Suppressor macrophage treated with lipopolysaccharide for 1 hour (primary cell): ENCODE measurements at regions not wholly inside any gene's neighbourhood (a gene's known extent, or its start where the extent isn't known, plus 50 kb on each side); places are given as distances from the start of the nearest gene placed in this dataset.
A peak's percentile ranks its signal among the peaks of the same experiment; 100 is the strongest.

ENCODE experiments used
- DNase-seq, 3 donors: peaks; one replicate each; pipeline ENCODE4 v3.0.0-alpha.2; 2020 to 2022

- DNase-seq = no peak
These were observed 499.6 kb downstream of the PPARGC1A start for GRCh38 chr4:23390246-23390645.

DNA sequence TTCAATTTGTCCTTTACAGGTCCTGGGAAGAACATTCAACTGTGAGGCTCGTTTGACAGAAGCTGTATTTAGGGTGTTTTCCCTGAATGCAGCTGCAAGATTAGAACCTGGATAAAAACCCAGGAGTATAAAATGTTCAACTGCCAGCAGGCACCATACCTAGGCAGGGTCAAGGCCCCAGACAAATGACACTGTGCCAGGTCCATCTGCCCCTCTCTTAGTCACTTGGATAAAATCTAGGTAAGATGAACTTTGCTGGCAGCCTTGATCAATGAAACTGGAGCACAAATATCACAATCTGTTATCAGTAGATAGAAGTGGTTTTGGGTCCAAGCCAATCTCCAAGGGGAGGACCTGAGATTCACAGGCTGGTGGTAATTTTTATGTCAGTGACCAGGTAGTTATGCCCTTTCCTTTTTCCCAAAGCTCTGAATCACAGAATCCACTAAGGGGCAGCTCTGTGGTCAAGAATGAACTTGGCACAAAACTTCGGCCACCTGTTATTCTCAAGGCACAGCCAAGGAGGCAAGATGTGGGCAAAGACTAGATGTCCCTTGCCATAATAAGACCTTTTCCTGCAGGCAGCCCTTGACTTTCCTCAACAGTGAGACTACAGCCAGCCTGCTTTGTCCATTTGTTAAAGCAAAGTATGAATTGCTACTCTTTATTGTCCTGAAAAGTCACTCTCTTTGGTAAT is 501.0 kb downstream of the PPARGC1A start:
- no peak for DNase-seq

GRCh38 chr4:23388255-23388654 is 501.6 kb downstream of the PPARGC1A start:
- no peak for DNase-seq

GRCh38 chr4:23384741-23385140 is 505.1 kb downstream of the PPARGC1A start:
- no peak for DNase-seq

DNA sequence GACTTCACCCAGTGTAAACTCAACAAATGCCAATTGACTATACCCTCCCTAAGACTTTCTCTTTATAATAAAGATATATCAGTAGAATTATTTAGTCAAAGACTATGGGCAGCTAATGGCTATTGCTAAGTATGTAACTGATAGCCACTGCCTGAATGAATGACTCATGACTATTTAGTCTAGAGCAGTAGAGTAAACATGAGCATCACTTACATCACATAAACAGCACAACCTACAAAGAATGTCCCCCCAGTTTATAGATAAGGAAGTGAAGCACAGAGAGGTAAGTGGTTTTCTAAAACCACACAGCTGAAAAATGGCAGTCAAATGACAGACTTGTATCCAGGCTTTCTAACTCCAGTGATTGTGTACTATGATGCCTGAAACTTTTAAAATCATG is 507.0 kb downstream of the PPARGC1A start:
- DNase-seq = no peak

GRCh38 chr4:23374259-23374658 is 515.6 kb downstream of the PPARGC1A start:
- no peak for DNase-seq

- no peak for DNase-seq
These were observed 516.6 kb downstream of the PPARGC1A start for GRCh38 chr4:23373261-23373660.

DNA sequence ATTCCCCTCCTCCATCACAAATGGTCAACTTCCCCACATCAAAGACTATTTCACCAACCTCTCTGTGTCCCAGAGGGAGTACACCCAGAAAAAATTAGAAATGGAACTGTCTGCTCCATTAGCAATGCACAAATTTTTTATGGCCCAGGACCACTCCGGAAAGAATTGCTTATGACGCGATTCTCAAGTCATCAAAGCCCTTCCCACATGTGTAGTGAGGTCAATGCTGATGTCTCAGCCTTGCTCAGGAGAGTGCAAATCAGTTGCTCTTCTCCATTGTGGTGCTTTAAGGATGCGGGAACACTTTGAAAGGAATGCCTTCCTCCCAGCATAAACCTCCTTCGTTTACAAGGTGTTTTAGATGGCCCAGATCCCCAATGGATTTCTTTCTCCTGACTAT is 518.3 kb downstream of the PPARGC1A start:
- no peak for DNase-seq

- no peak for DNase-seq
These were observed 520.5 kb downstream of the PPARGC1A start for GRCh38 chr4:23369331-23369730.

- peak in 1 of 3 donors; percentile 7 for DNase-seq
These were observed 521.7 kb downstream of the PPARGC1A start for GRCh38 chr4:23368081-23368697.

- no peak for DNase-seq
These were observed 523.3 kb downstream of the PPARGC1A start for GRCh38 chr4:23366557-23366906.

DNA sequence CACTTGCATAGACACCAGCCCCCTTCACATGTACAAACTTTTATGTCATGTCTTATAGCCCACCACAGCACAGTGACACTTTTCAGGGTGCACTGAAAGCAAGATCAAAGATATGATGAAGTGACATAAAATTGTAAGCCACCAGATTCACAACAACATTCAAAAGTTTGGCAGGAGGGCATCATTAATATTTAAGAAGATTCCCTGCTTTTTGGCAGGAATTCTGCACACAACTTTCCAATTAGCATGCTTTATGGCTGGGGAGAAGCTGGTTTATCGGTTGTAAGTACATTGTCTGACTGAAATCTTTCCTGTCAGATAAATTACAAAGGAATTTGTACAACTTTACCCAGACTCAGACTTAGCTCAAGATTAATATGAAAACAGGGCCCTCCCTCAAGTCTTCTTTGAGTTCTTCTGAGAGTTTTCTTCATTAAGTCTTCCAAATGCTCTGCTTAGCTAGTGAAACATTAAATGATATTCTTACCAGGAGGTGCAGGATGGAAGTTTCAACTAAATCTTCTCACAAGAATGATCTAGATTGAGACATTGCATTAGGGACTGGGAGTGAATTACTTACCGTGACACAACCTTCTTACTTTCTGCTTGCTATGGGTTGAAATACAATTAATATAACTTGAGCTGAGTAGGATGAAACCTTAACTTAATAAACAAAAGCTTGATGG is 523.8 kb downstream of the PPARGC1A start:
- DNase-seq = no peak

GRCh38 chr4:23365086-23365485 is 524.8 kb downstream of the PPARGC1A start:
- no peak for DNase-seq

DNA sequence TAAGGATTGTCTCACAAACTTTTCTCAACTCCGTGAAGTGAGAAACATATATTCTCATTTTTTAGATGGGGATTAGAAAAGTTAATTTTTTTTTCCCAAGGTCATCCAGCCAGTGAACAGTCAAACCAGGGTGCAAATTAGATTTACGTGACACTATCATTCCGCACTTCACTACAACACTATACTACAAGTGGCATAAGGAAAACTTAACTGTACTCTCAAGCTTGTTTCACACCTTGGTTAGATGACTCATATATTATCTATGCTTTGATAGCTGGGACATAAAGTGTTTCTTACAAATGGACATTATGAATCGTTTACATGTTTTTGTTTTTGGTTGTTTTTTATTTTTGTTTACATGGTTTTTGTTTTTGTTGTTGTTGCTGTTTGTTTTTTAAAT is 525.7 kb downstream of the PPARGC1A start:
- DNase-seq = no peak

DNA sequence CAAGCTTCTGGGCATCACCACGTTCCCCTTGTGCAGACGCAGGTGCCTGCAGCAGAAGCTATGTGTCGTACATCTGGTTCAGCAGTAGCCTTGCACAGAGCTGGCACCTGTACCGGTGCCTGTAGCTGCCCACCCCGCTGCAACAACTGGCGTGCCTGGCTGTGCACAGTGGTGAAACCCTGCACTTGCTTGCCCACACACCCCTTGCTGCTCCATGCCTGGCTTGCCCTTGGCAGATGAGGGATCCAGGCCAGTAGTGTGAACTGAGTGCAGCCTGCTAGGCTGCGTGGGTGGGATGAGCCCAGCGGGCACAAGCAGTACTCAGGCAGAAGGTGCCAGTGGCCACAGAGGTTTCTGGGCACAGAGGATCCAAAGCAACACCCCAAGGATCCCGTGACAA is 528.4 kb downstream of the PPARGC1A start:
- DNase-seq = no peak

- DNase-seq = no peak
These were observed 529.1 kb downstream of the PPARGC1A start for GRCh38 chr4:23360718-23361117.

GRCh38 chr4:23355258-23355657 is 534.6 kb downstream of the PPARGC1A start:
- DNase-seq = peak in 1 of 3 donors; percentile 1

DNA sequence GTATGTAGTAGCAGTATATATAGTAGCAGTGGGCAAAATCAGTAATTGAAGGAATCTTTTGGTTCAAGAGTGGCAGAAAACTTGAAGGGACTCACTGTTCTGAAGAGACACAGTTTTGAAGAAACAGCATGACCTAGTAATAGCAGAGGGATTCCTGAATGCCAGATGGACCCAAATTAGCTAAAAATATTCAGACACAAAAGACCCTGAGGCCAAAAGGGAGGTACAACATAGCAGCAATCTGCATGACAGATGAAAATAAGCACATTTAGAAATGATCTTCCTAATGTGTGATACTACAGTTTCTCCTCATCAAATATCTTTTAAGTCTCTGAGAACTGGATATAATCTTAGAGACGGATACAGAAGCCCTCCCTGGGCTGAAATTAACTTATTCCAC is 536.6 kb downstream of the PPARGC1A start:
- DNase-seq = no peak

- DNase-seq = no peak
These were observed 540.9 kb downstream of the PPARGC1A start for GRCh38 chr4:23348789-23349498.

- no peak for DNase-seq
These were observed 552.6 kb downstream of the PPARGC1A start for GRCh38 chr4:23337292-23337691.

- peak; percentile 79 to 94 (median 93) for DNase-seq
These were observed 555.6 kb downstream of the PPARGC1A start for GRCh38 chr4:23333946-23334878.

DNA sequence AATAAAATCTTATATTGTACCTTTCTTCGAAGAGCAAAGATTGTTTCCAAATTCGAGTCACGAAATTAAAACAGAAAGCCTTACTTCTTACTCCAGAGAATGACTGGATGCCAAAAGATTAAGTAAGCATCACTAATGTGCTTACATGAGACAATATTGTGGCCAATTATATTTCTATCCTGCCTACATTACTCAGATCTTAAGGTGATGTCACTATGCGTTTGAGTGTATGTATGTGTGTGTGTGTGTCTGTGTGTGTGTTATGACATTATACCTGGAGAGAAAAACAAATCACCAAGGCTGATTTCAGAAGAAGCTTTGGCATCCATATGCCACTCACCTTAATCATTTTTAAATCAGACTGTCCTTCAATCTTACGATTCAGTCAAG is 556.3 kb downstream of the PPARGC1A start:
- peak; percentile 28 to 67 (median 50) for DNase-seq

DNA sequence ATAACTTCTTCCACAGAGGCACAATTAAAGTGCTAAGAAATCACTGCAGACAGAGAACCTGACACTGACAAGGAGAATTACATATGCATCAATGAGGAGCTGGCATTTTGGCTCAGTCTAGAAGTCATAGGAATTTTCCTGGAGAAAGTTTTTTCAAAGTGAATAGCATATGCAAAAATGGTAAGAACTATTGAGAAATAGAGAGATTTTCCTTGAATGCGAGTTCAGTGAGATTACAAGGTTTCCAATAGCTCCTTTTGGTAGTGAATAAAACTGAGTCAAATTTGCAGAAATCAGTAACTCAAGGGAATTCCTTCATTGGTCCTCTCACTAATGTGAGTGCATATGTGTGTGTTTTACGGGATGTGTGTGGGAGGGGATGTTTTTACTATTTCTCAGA is 557.5 kb downstream of the PPARGC1A start:
- DNase-seq = no peak
